Mesenchymal stem cell (in vitro differentiated cells and primary cell): ENCODE measurements at regions not wholly inside any gene's neighbourhood (a gene's known extent, or its start where the extent isn't known, plus 50 kb on each side); places are given as distances from the start of the nearest gene placed in this dataset.

Source experiments
- DNase-seq: peaks from one replicate; pipeline ENCODE4 v3.0.0-alpha.2; 2013
- H2AFZ ChIP-seq: one replicate; pipeline ENCODE4 v1.6.1; 2013; ENCODE audit warnings: low read depth, mild to moderate bottlenecking, control low read depth, inconsistent platforms, low read length, moderate library complexity
- H2AK5ac ChIP-seq: 2 replicates; pipeline ENCODE4 v1.6.1; 2013; ENCODE audit warnings: low read length, moderate library complexity, mild to moderate bottlenecking, inconsistent platforms; ENCODE audit not compliant: severe bottlenecking
- H2BK120ac ChIP-seq: one replicate; pipeline ENCODE4 v1.6.1; 2013; ENCODE audit warnings: low read depth, mild to moderate bottlenecking, inconsistent platforms, low read length, moderate library complexity
- H2BK12ac ChIP-seq, 2 experiments: one replicate each; pipeline ENCODE4 v1.6.1; 2013; ENCODE audit warnings: inconsistent platforms in 2 of 2, low read length in 2 of 2, mild to moderate bottlenecking in 2 of 2, moderate library complexity in 2 of 2, control low read depth in 1 of 2
- H2BK15ac ChIP-seq: one replicate; pipeline ENCODE4 v1.6.1; 2013; ENCODE audit warnings: mild to moderate bottlenecking, low read depth, inconsistent platforms; ENCODE audit not compliant: poor library complexity, severe bottlenecking
- H2BK5ac ChIP-seq: 2 replicates; pipeline ENCODE4 v1.6.1; 2013; ENCODE audit warnings: low read depth, mild to moderate bottlenecking, low read length, control low read depth, inconsistent platforms; ENCODE audit not compliant: poor library complexity, severe bottlenecking
- H3K14ac ChIP-seq, 2 experiments: one replicate each; pipeline ENCODE4 v1.6.1; 2013; ENCODE audit warnings: inconsistent platforms in 2 of 2, low read length in 2 of 2, control low read depth in 1 of 2, mild to moderate bottlenecking in 1 of 2, moderate library complexity in 1 of 2
- H3K18ac ChIP-seq, 2 experiments: one replicate each; pipeline ENCODE4 v1.6.1; 2013; ENCODE audit warnings: inconsistent platforms in 2 of 2, low read length in 2 of 2, control low read depth in 1 of 2, low read depth in 1 of 2, mild to moderate bottlenecking in 1 of 2
- H3K23ac ChIP-seq, 2 experiments: one replicate each; pipeline ENCODE4 v1.6.1; 2013; ENCODE audit warnings: inconsistent platforms in 2 of 2, low read length in 2 of 2, mild to moderate bottlenecking in 2 of 2, moderate library complexity in 2 of 2, control low read depth in 1 of 2
- H3K27ac ChIP-seq: 2 replicates; pipeline ENCODE4 v1.5.1; 2013; ENCODE audit warnings: mild to moderate bottlenecking, moderate library complexity, low read length, control low read depth, inconsistent platforms; ENCODE audit not compliant: poor library complexity, severe bottlenecking
- H3K27me3 ChIP-seq, 2 experiments: 2 replicates each; pipeline versions ENCODE4 v1.6.1 to v1.7.0; 2013; ENCODE audit warnings: low read length in 2 of 2, mild to moderate bottlenecking in 2 of 2, moderate library complexity in 2 of 2, control low read depth in 1 of 2, inconsistent platforms in 1 of 2; ENCODE audit not compliant: control insufficient read depth in 1 of 2, insufficient read depth in 1 of 2
- H3K36me3 ChIP-seq, 2 experiments: 2 replicates each; pipeline versions ENCODE4 v1.6.1 to v1.7.0; 2013; ENCODE audit warnings: low read length in 2 of 2, control low read depth in 1 of 2, inconsistent platforms in 1 of 2, low read depth in 1 of 2, mild to moderate bottlenecking in 1 of 2; ENCODE audit not compliant: insufficient read depth in 2 of 2, control insufficient read depth in 1 of 2
- H3K4ac ChIP-seq, 2 experiments: one replicate each; pipeline ENCODE4 v1.6.1; 2013; ENCODE audit warnings: inconsistent platforms in 2 of 2, low read length in 2 of 2, mild to moderate bottlenecking in 2 of 2, moderate library complexity in 2 of 2, control low read depth in 1 of 2, low read depth in 1 of 2
- H3K4me1 ChIP-seq: 2 replicates; pipeline ENCODE4 v1.6.1; 2013; ENCODE audit warnings: low read depth, low read length, control low read depth; ENCODE audit not compliant: control insufficient read depth, insufficient read depth
- H3K4me2 ChIP-seq: 2 replicates; pipeline ENCODE4 v1.6.1; 2013; ENCODE audit warnings: low read length, mild to moderate bottlenecking, inconsistent platforms; ENCODE audit not compliant: poor library complexity, severe bottlenecking
- H3K4me3 ChIP-seq, 2 experiments: 2 replicates each; pipeline versions ENCODE4 v1.5.1 to v1.7.0; 2013; ENCODE audit warnings: low read length in 2 of 2, mild to moderate bottlenecking in 2 of 2, control low read depth in 1 of 2, low read depth in 1 of 2; ENCODE audit not compliant: insufficient read depth in 1 of 2
- H3K79me1 ChIP-seq: replicated peaks from 2 replicates; pipeline ENCODE4 v1.6.1; 2013; ENCODE audit warnings: mild to moderate bottlenecking, control low read depth, low read length, inconsistent platforms; ENCODE audit not compliant: poor library complexity, severe bottlenecking
- H3K9ac ChIP-seq: 2 replicates; pipeline ENCODE4 v1.7.0; 2013; ENCODE audit warnings: mild to moderate bottlenecking, low read length, moderate library complexity
- H3K9me3 ChIP-seq: 2 replicates; pipeline ENCODE4 v1.7.0; 2013; ENCODE audit warnings: mild to moderate bottlenecking, low read length; ENCODE audit not compliant: control insufficient read depth
- H4K8ac ChIP-seq: one replicate; pipeline ENCODE4 v1.6.1; 2013; ENCODE audit warnings: inconsistent platforms, mild to moderate bottlenecking, low read length, moderate library complexity
- H4K91ac ChIP-seq: one replicate; pipeline ENCODE4 v1.6.1; 2013; ENCODE audit warnings: mild to moderate bottlenecking, low read length, inconsistent platforms
- WGBS: methylation state at CpG from one replicate; pipeline ENCODE4 v1.1.7; 2013; ENCODE audit warnings: mixed read lengths; 5-methylcytosine and 5-hydroxymethylcytosine counted together

DNA sequence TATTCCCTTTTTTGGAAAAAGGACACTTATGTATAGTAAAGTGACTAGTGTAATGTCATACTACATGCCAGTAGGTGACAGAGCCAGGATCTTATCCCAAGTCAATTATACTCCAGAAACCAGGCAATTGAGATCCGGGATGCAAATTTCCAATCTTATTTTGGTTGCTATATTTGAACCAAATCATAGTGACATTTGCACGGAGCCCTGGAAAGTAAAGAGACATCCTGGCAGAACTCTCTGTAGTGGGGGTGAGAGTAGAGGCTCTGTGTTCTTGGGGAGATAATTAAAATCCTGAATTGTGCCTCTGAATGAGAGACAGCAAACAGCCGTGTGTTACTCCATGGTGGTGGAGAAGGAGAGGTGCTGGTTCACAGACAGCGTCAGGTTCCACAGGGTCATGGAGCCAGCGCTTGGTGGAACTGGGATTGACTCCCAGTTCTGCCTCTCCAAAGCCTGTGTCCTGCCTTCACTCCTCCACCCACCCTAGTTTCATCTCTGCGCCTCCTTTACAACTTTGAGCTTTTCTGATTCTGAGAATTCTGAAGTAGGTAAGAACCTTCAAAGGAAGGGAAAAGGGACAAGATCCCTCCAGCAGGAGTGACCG is 432.3 kb downstream of the PTPRU start:
- no peak overlapping the region for H3K9ac ChIP-seq
- H3K23ac ChIP-seq, result no peak overlapping the region

DNA sequence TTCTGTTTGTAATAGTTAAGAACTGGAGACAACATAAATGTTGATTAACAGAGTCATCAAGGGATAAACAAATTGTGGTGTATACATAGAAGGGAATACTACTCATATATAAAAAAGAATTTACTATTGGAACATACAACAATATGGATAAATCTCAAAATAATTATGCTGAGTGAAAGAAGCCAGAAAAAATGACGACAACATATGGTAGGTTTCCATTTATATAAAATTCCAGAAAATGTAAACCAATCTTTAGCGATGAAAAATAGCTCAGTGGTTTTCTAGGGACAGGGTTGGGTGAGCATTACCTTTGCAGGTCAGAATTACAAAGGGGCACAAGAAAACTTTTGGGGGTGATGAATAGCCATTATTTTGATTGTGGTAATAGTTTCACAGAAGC is 431.6 kb downstream of the PTPRU start:
- Histone ChIP-seq H3K14ac (no peak overlapping the region), H4K91ac (no peak overlapping the region), H4K8ac (no peak overlapping the region), H3K4me1 (no peaks in the 10 kb centered on the region), H3K4ac (no peak overlapping the region), H2AK5ac (no peak overlapping the region), H3K4me2 (no peak overlapping the region), H3K23ac (no peak overlapping the region), H3K27me3 (peaks cover 0 to 26% of the 10 kb centered on the region in 2 experiments), H3K27ac (no peak overlapping the region), H2BK120ac (no peak overlapping the region), H3K9me3 (peaks cover under 1% of the 10 kb centered on the region), H2BK15ac (no peak overlapping the region), H3K18ac (no peak overlapping the region), H2BK5ac (no peak overlapping the region), H2AFZ (no peak overlapping the region), H3K79me1 (no peaks in the 10 kb centered on the region), H3K36me3 (no peaks in the 10 kb centered on the region), H2BK12ac (no peak overlapping the region), H3K9ac (no peak overlapping the region), H3K4me3 (no peak overlapping the region)
- DNase-seq, result no peak
- WGBS, result 92% methylated on average over 1 of the region's 2 CpGs

More for the DNA sequence above, 432.3 kb downstream of the PTPRU start:
- Histone ChIP-seq H2BK5ac (no peak overlapping the region), H3K4me1 (peaks cover 2% of the 10 kb centered on the region), H2AFZ (no peak overlapping the region), H3K36me3 (no peaks in the 10 kb centered on the region), H3K18ac (no peak overlapping the region), H3K14ac (no peak overlapping the region), H2AK5ac (no peak overlapping the region), H3K79me1 (no peaks in the 10 kb centered on the region), H4K8ac (no peak overlapping the region), H2BK12ac (no peak overlapping the region), H2BK15ac (no peak overlapping the region), H3K27ac (no peak overlapping the region), H3K9me3 (no peaks in the 10 kb centered on the region), H3K4ac (no peak overlapping the region), H3K27me3 (peaks cover 0 to 26% of the 10 kb centered on the region in 2 experiments), H4K91ac (no peak overlapping the region), H2BK120ac (no peak overlapping the region), H3K4me3 (no peak overlapping the region), H3K4me2 (no peak overlapping the region)
- 84% methylated on average over 7 of the region's 7 CpGs for WGBS
- no peak for DNase-seq

DNA sequence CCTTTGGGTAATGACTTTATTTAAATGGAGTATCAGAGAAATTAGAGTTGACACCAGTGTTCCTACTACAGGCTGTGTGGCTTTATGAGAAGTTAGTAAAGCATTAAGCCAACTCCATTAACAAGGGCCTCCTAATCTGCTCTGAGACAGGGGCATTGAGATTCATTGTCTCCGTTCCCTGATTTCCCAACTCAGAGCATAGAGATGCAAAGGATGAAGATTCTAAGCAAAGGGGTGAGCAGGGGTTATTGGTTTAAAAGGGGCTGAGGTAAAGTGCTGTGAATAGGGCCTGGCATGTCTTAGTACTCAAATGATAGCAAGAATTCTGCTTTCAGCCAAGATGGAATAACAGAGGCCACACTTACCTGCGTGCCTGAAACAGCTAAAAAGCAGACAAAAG is 428.4 kb downstream of the PTPRU start:
- no peak overlapping the region for H2BK12ac ChIP-seq
- peaks cover 0 to 26% of the 10 kb centered on the region in 2 experiments for H3K27me3 ChIP-seq
- H2AK5ac ChIP-seq, result no peak overlapping the region
- H3K18ac ChIP-seq, result no peak overlapping the region
- no peak overlapping the region for H3K4me2 ChIP-seq
- WGBS, result 83% methylated on average over 1 of the region's 2 CpGs
- no peak overlapping the region for H2BK15ac ChIP-seq
- H3K9me3 ChIP-seq, result peaks cover 21% of the 10 kb centered on the region
- H2BK120ac ChIP-seq, result no peak overlapping the region
- H3K4me1 ChIP-seq, result no peaks in the 10 kb centered on the region
- no peak overlapping the region for H3K4ac ChIP-seq
- H2AFZ ChIP-seq, result no peak overlapping the region
- no peaks in the 10 kb centered on the region for H3K79me1 ChIP-seq
- no peak overlapping the region for H3K27ac ChIP-seq
- H3K14ac ChIP-seq, result no peak overlapping the region
- no peak overlapping the region for H4K91ac ChIP-seq
- H3K36me3 ChIP-seq, result no peaks in the 10 kb centered on the region
- no peak overlapping the region for H2BK5ac ChIP-seq
- H3K4me3 ChIP-seq, result no peak overlapping the region
- no peak overlapping the region for H4K8ac ChIP-seq
- DNase-seq, result no peak
- no peak overlapping the region for H3K23ac ChIP-seq
- no peak overlapping the region for H3K9ac ChIP-seq

DNA sequence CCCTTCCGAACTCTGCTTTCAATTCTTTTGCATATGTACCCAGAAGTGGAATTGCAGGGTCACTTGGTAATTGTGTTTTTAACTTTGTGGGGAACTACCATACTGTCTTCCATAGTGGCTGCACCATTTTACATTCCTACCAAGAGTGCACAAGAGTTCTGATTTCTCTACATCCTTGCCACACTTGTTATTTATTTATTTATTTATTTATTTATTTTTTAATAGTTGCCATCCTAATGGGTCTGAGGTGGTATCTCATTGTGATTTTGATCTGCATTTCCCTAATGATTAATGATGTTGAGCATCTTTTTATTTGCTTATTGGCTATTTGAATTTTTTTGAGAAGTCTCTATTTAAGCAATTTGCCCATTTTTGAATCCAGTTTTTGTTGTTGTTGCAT is 422.4 kb downstream of the PTPRU start:
- Histone ChIP-seq H4K8ac (no peak overlapping the region), H3K79me1 (no peaks in the 10 kb centered on the region), H3K27ac (no peak overlapping the region), H2BK12ac (no peak overlapping the region), H3K18ac (no peak overlapping the region), H2BK5ac (no peak overlapping the region), H3K9ac (no peak overlapping the region), H3K14ac (no peak overlapping the region), H2AFZ (no peak overlapping the region), H3K4me3 (no peak overlapping the region), H3K9me3 (peaks cover 29% of the 10 kb centered on the region), H3K23ac (no peak overlapping the region), H3K27me3 (peaks cover 0 to 11% of the 10 kb centered on the region in 2 experiments), H4K91ac (no peak overlapping the region), H3K4me2 (no peak overlapping the region), H2BK120ac (no peak overlapping the region), H3K4ac (no peak overlapping the region), H3K36me3 (no peaks in the 10 kb centered on the region), H2BK15ac (no peak overlapping the region), H2AK5ac (no peak overlapping the region), H3K4me1 (no peaks in the 10 kb centered on the region)
- no peak for DNase-seq
- no CpG with 5 or more reads among the region's 1 CpG for WGBS
